BE2C (cell line): ENCODE measurements at regions not wholly inside any gene's neighbourhood (a gene's known extent, or its start where the extent isn't known, plus 50 kb on each side); places are given as distances from the start of the nearest gene placed in this dataset.

ENCODE experiments used
- DNase-seq: peaks from one replicate; pipeline ENCODE4 v3.0.0-alpha.2; 2020
- H3K27me3 ChIP-seq: fragments of 250-450 bp; sonication (Bioruptor Pico); 2 replicates; pipeline ENCODE4 v1.5.1; 2020; ENCODE audit warnings: mild to moderate bottlenecking
- H3K36me3 ChIP-seq: fragments of 250-450 bp; sonication (Bioruptor Pico); 2 replicates; pipeline ENCODE4 v1.5.1; 2020; ENCODE audit warnings: mild to moderate bottlenecking
- H3K4me1 ChIP-seq: fragments of 250-450 bp; sonication (Bioruptor Pico); 2 replicates; pipeline ENCODE4 v1.5.1; 2020
- H3K4me3 ChIP-seq: 2 replicates; pipeline ENCODE4 v1.5.1; 2011; ENCODE audit warnings: low read depth, low read length
- H3K9me3 ChIP-seq: fragments of 250-450 bp; sonication (Bioruptor Pico); 2 replicates; pipeline ENCODE4 v1.5.1; 2020
- CTCF ChIP-seq: IDR thresholded peaks from 2 replicates; pipeline ENCODE4 v1.5.1; 2012; ENCODE audit warnings: mild to moderate bottlenecking, low read depth, low read length

GRCh38 chr10:128775743-128776142, 649.5 kb upstream of the MKI67 start:
- H3K4me1 ChIP-seq: no peaks in the 10 kb centered on the region
- no peak for DNase-seq
- TF ChIP-seq CTCF: no peak

GRCh38 chr10:128776673-128777252, 650.5 kb upstream of the MKI67 start:
- Histone ChIP-seq H3K4me1 (no peaks in the 10 kb centered on the region), H3K36me3 (no peaks in the 10 kb centered on the region), H3K9me3 (no peaks in the 10 kb centered on the region), H3K4me3 (no peak overlapping the region), H3K27me3 (no peaks in the 10 kb centered on the region)
- no peak for TF ChIP-seq CTCF
- no peak for DNase-seq

More at GRCh38 chr10:128775743-128776142, 649.5 kb upstream of the MKI67 start:
- H3K9me3 ChIP-seq: no peaks in the 10 kb centered on the region
- H3K4me3 ChIP-seq: no peak overlapping the region
- no peaks in the 10 kb centered on the region for H3K36me3 ChIP-seq
- H3K27me3 ChIP-seq: no peaks in the 10 kb centered on the region

GRCh38 chr10:128777342-128777741, 651.1 kb upstream of the MKI67 start:
- no peak for DNase-seq
- Histone ChIP-seq H3K4me1 (no peaks in the 10 kb centered on the region), H3K36me3 (no peaks in the 10 kb centered on the region), H3K9me3 (no peaks in the 10 kb centered on the region), H3K4me3 (no peak overlapping the region), H3K27me3 (no peaks in the 10 kb centered on the region)
- no peak for TF ChIP-seq CTCF

- no peaks in the 10 kb centered on the region for H3K36me3 ChIP-seq
- H3K9me3 ChIP-seq: no peaks in the 10 kb centered on the region
- no peaks in the 10 kb centered on the region for H3K4me1 ChIP-seq
- no peak overlapping the region for H3K4me3 ChIP-seq
- no peak for TF ChIP-seq CTCF
- no peak for DNase-seq
- H3K27me3 ChIP-seq: no peaks in the 10 kb centered on the region
Measured at GRCh38 chr10:128779416-128779815, 653.2 kb upstream of the MKI67 start.

GRCh38 chr10:128780156-128780761, 654.0 kb upstream of the MKI67 start:
- no peak for TF ChIP-seq CTCF
- Histone ChIP-seq H3K9me3 (no peaks in the 10 kb centered on the region), H3K4me1 (no peaks in the 10 kb centered on the region), H3K27me3 (no peaks in the 10 kb centered on the region), H3K4me3 (no peak overlapping the region), H3K36me3 (no peaks in the 10 kb centered on the region)
- no peak for DNase-seq

GRCh38 chr10:128781637-128782036, 655.4 kb upstream of the MKI67 start:
- Histone ChIP-seq H3K36me3 (no peaks in the 10 kb centered on the region), H3K4me1 (no peaks in the 10 kb centered on the region), H3K27me3 (no peaks in the 10 kb centered on the region), H3K4me3 (no peak overlapping the region), H3K9me3 (no peaks in the 10 kb centered on the region)
- no peak for TF ChIP-seq CTCF
- peak; percentile 16 for DNase-seq
